ENCODE measurements at regions not wholly inside any gene's neighbourhood (a gene's known extent, or its start where the extent isn't known, plus 50 kb on each side); places are given as distances from the start of the nearest gene placed in this dataset.

GRCh38 chrX:14300376-14300775 is 229.0 kb upstream of the GLRA2 start:
- no peak overlapping the region for H3K4me3 Mint-ChIP-seq
- no peak overlapping the region for H3K9ac ChIP-seq
- no peak overlapping the region for H3K4me3 ChIP-seq
- no peak overlapping the region for H3K4me2 ChIP-seq
- no peak for DNase-seq (ENCODE audit: low spot score)
- H3K36me3 Mint-ChIP-seq = no peaks in the 10 kb centered on the region
- H3K79me2 ChIP-seq (ENCODE audit: low read depth) = no peaks in the 10 kb centered on the region
- H3K4me1 Mint-ChIP-seq = no peaks in the 10 kb centered on the region
- no peak overlapping the region for H3K27ac Mint-ChIP-seq
- no peaks in the 10 kb centered on the region for H3F3A ChIP-seq (ENCODE audit: low read depth)
- H3K27me3 ChIP-seq = no peaks in the 10 kb centered on the region
- peaks cover 3% of the 10 kb centered on the region for H3K27me3 Mint-ChIP-seq (ENCODE audit: insufficient read depth, low read depth)
- H3K9me3 ChIP-seq (ENCODE audit: low read depth) = peaks cover under 1% of the 10 kb centered on the region
- TF ChIP-seq EZH2 (IDR thresholded peaks at IDR 0.05) (no peak), EZH2phosphoT487 (IDR thresholded peaks at IDR 0.05) (no peak)
- TF ChIP-seq, protein P1, sequence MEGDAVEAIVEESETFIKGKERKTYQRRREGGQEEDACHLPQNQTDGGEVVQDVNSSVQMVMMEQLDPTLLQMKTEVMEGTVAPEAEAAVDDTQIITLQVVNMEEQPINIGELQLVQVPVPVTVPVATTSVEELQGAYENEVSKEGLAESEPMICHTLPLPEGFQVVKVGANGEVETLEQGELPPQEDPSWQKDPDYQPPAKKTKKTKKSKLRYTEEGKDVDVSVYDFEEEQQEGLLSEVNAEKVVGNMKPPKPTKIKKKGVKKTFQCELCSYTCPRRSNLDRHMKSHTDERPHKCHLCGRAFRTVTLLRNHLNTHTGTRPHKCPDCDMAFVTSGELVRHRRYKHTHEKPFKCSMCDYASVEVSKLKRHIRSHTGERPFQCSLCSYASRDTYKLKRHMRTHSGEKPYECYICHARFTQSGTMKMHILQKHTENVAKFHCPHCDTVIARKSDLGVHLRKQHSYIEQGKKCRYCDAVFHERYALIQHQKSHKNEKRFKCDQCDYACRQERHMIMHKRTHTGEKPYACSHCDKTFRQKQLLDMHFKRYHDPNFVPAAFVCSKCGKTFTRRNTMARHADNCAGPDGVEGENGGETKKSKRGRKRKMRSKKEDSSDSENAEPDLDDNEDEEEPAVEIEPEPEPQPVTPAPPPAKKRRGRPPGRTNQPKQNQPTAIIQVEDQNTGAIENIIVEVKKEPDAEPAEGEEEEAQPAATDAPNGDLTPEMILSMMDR (IDR thresholded peaks at IDR 0.05) = no peak
- H4K20me1 ChIP-seq (ENCODE audit: low read depth) = no peaks in the 10 kb centered on the region
- H3K36me3 ChIP-seq = no peaks in the 10 kb centered on the region
- peaks cover 3% of the 10 kb centered on the region for H3K9me3 Mint-ChIP-seq
- H3K4me1 ChIP-seq = no peaks in the 10 kb centered on the region
- H2AFZ ChIP-seq (replicated peaks) = no peak overlapping the region
- no peak overlapping the region for H3K27ac ChIP-seq

DNA sequence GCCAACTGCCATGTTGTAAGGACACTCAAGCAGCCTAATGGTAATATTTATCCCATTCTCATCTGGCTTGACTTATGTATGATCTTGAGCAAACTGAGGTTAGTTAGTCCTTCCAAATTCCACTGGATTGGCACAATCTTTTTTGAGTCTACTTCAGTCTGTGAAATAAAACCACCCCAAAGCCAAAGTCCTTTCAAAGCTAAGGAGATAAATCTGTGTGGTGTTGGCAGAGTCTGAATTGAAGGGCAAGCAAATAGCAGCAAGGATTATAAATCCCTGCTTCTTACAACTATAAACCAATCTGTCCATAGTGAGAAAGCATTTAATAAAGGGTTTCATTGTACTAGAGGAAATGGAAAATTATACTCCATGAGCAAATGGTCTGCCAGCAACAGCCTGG is 233.9 kb upstream of the GLRA2 start:
- Mint-ChIP-seq H3K4me3 (no peak overlapping the region), H3K36me3 (no peaks in the 10 kb centered on the region), H3K27me3 (ENCODE audit: insufficient read depth, low read depth) (peaks cover 2% of the 10 kb centered on the region), H3K27ac (no peak overlapping the region), H3K4me1 (peaks cover 13% of the 10 kb centered on the region), H3K9me3 (peaks cover 2% of the 10 kb centered on the region)
- H3K4me3 ChIP-seq = no peak overlapping the region
- no peaks in the 10 kb centered on the region for H3K79me2 ChIP-seq (ENCODE audit: low read depth)
- no peak overlapping the region for H3K4me2 ChIP-seq
- peaks cover 4% of the 10 kb centered on the region for H3K9me3 ChIP-seq (ENCODE audit: low read depth)
- H2AFZ ChIP-seq (replicated peaks) = no peak overlapping the region
- DNase-seq (ENCODE audit: low spot score) = no peak
- no peaks in the 10 kb centered on the region for H3K36me3 ChIP-seq
- no peaks in the 10 kb centered on the region for H3F3A ChIP-seq (ENCODE audit: low read depth)
- no peak for TF ChIP-seq EZH2 (IDR thresholded peaks at IDR 0.05)
- TF ChIP-seq, protein P1 (IDR thresholded peaks at IDR 0.05) = no peak
- TF ChIP-seq EZH2phosphoT487 (IDR thresholded peaks at IDR 0.05) = no peak
- H4K20me1 ChIP-seq (ENCODE audit: low read depth) = no peaks in the 10 kb centered on the region
- H3K27ac ChIP-seq = no peak overlapping the region
- H3K9ac ChIP-seq = no peak overlapping the region
- no peaks in the 10 kb centered on the region for H3K27me3 ChIP-seq
- peaks cover 5% of the 10 kb centered on the region for H3K4me1 ChIP-seq

- no peak overlapping the region for H3K4me3 ChIP-seq
- no peak overlapping the region for H3K4me3 Mint-ChIP-seq
- no peaks in the 10 kb centered on the region for H4K20me1 ChIP-seq (ENCODE audit: low read depth)
- no peak overlapping the region for H3K27ac ChIP-seq
- H3K9me3 Mint-ChIP-seq = peaks cover 2% of the 10 kb centered on the region
- no peak overlapping the region for H2AFZ ChIP-seq (replicated peaks)
- H3K4me2 ChIP-seq = peak overlapping the region; percentile 17
- H3K4me1 ChIP-seq = peaks cover 5% of the 10 kb centered on the region
- H3K27me3 ChIP-seq = no peaks in the 10 kb centered on the region
- H3K9ac ChIP-seq = no peak overlapping the region
- DNase-seq (ENCODE audit: low spot score) = peak; percentile 69
- H3K9me3 ChIP-seq (ENCODE audit: low read depth) = peaks cover 4% of the 10 kb centered on the region
- peaks cover 13% of the 10 kb centered on the region for H3K4me1 Mint-ChIP-seq
- no peaks in the 10 kb centered on the region for H3F3A ChIP-seq (ENCODE audit: low read depth)
- no peaks in the 10 kb centered on the region for H3K79me2 ChIP-seq (ENCODE audit: low read depth)
- H3K27me3 Mint-ChIP-seq (ENCODE audit: insufficient read depth, low read depth) = peaks cover 2% of the 10 kb centered on the region
- no peaks in the 10 kb centered on the region for H3K36me3 ChIP-seq
- no peak overlapping the region for H3K27ac Mint-ChIP-seq
- TF ChIP-seq EZH2 (IDR thresholded peaks at IDR 0.05) (no peak), EZH2phosphoT487 (IDR thresholded peaks at IDR 0.05) (no peak)
- TF ChIP-seq, protein P1 (IDR thresholded peaks at IDR 0.05) = no peak
- H3K36me3 Mint-ChIP-seq = no peaks in the 10 kb centered on the region
These were observed 237.5 kb upstream of the GLRA2 start for GRCh38 chrX:14291666-14292500.
